GM12878 (cell line): ENCODE measurements at regions not wholly inside any gene's neighbourhood (a gene's known extent, or its start where the extent isn't known, plus 50 kb on each side); places are given as distances from the start of the nearest gene placed in this dataset.

Experiments used
- EZH2 ChIP-seq: IDR thresholded peaks from 2 replicates; pipeline ENCODE4 v1.6.1; 2012; ENCODE audit warnings: low read depth, mild to moderate bottlenecking, control low read depth, inconsistent platforms, low read length, borderline replicate concordance; ENCODE audit not compliant: control insufficient read depth
- NFYB ChIP-seq: IDR thresholded peaks from 2 replicates; pipeline ENCODE4 v1.6.1; 2011; ENCODE audit warnings: low read depth, mild to moderate bottlenecking, low read length, improper control_type of control experiment, moderate library complexity; ENCODE audit not compliant: insufficient read depth
- POLR2A ChIP-seq: IDR thresholded peaks from 2 replicates; pipeline ENCODE4 v1.6.1; 2011; ENCODE audit warnings: low read depth, mild to moderate bottlenecking, low read length
- RELA ChIP-seq: fragments of 450-650 bp; IDR thresholded peaks from 2 replicates; pipeline ENCODE4 v1.8.0; 2014; ENCODE audit warnings: borderline replicate concordance; ENCODE audit not compliant: partially characterized antibody
- YY1 ChIP-seq: IDR thresholded peaks from 2 replicates; pipeline ENCODE4 v1.6.1; 2011; ENCODE audit warnings: low read depth, mild to moderate bottlenecking, low read length
- TF ChIP-seq, protein P1 (sequence below): IDR thresholded peaks from 2 replicates; pipeline ENCODE4 v1.6.1; 2012; ENCODE audit warnings: low read depth, low read length, improper control_type of control experiment
- TF ChIP-seq, protein P2 (sequence below), 3 experiments: IDR thresholded peaks in 2 of 3; conservative IDR thresholded peaks in 1 of 3; 2 replicates each; pipeline ENCODE4 v1.5.1; 2011; ENCODE audit warnings: low read depth in 3 of 3, low read length in 3 of 3, mild to moderate bottlenecking in 3 of 3, control low read depth in 2 of 3, moderate library complexity in 2 of 3, inconsistent platforms in 1 of 3, mixed read lengths in 1 of 3; ENCODE audit not compliant: control insufficient read depth in 2 of 3, insufficient read depth in 1 of 3; ENCODE audit errors: extremely low read depth in 1 of 3

DNA sequence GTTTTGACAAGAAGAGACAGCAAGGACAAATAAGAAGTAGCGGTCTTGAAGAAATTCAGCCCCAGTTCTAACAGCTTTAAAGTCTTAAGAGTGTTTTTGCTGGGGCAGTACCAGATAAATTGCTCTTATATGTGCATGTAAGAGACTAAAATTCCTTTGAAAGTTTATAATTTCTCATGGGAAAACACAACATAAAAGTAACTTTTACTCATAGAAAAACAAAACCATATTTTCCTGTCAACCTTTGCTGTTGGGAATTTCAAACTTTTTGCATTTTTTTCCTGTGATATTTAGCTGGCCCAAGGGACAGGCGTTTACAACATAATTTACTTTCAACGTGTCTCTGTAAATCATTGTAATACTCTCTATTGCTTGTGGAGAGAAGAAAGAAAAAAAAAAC lies 767.8 kb upstream of the ZEB2 start:
- TF ChIP-seq RELA (no peak), YY1 (no peak), POLR2A (no peak), EZH2 (no peak), NFYB (no peak)
- TF ChIP-seq, protein P1, sequence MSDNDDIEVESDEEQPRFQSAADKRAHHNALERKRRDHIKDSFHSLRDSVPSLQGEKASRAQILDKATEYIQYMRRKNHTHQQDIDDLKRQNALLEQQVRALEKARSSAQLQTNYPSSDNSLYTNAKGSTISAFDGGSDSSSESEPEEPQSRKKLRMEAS: no peak
- TF ChIP-seq, protein P2, sequence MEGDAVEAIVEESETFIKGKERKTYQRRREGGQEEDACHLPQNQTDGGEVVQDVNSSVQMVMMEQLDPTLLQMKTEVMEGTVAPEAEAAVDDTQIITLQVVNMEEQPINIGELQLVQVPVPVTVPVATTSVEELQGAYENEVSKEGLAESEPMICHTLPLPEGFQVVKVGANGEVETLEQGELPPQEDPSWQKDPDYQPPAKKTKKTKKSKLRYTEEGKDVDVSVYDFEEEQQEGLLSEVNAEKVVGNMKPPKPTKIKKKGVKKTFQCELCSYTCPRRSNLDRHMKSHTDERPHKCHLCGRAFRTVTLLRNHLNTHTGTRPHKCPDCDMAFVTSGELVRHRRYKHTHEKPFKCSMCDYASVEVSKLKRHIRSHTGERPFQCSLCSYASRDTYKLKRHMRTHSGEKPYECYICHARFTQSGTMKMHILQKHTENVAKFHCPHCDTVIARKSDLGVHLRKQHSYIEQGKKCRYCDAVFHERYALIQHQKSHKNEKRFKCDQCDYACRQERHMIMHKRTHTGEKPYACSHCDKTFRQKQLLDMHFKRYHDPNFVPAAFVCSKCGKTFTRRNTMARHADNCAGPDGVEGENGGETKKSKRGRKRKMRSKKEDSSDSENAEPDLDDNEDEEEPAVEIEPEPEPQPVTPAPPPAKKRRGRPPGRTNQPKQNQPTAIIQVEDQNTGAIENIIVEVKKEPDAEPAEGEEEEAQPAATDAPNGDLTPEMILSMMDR (IDR thresholded peaks at IDR 0.05 in 2 of 3, conservative IDR thresholded peaks at IDR 0.05 in 1 of 3; ENCODE audit: control insufficient read depth in 2 of 3, extremely low read depth in 1 of 3, insufficient read depth in 1 of 3, low read depth in 3 of 3, low read length in 3 of 3): no peak
